Endothelial cell of umbilical vein (primary cell): ENCODE measurements at regions not wholly inside any gene's neighbourhood (a gene's known extent, or its start where the extent isn't known, plus 50 kb on each side); places are given as distances from the start of the nearest gene placed in this dataset.

Source experiments
- EZH2 ChIP-seq: IDR thresholded peaks from 2 replicates; pipeline ENCODE4 v1.6.1; 2012; ENCODE audit warnings: borderline replicate concordance, low read depth, mild to moderate bottlenecking, moderate library complexity, low read length, inconsistent platforms; ENCODE audit not compliant: severe bottlenecking
- FOS ChIP-seq: IDR thresholded peaks from 2 replicates; pipeline ENCODE4 v1.6.1; 2011; ENCODE audit warnings: mild to moderate bottlenecking, low read length, moderate library complexity, borderline replicate concordance; ENCODE audit not compliant: insufficient read depth
- JUN ChIP-seq: IDR thresholded peaks from 2 replicates; pipeline ENCODE4 v1.6.1; 2011; ENCODE audit warnings: borderline replicate concordance, low read depth; ENCODE audit not compliant: insufficient read length, insufficient read depth
- MYC ChIP-seq: IDR thresholded peaks from one replicate; pipeline ENCODE4 v1.6.1; 2011; ENCODE audit warnings: mild to moderate bottlenecking, low read depth, low read length
- POLR2A ChIP-seq: IDR thresholded peaks from 2 replicates; pipeline ENCODE4 v1.6.1; 2012; ENCODE audit warnings: low read depth, mild to moderate bottlenecking, control low read depth, low read length
- POLR2AphosphoS5 ChIP-seq: IDR thresholded peaks from 2 replicates; pipeline ENCODE4 v1.6.1; 2012; ENCODE audit warnings: low read depth, mild to moderate bottlenecking, control low read depth, low read length, moderate library complexity; ENCODE audit not compliant: insufficient read depth
- TF ChIP-seq, protein P1 (sequence below), 2 donors: IDR thresholded peaks; 1 replicate in 1 of 2; 2 replicates in 1 of 2; pipeline ENCODE4 v1.5.1; 2011; ENCODE audit warnings: low read length in 2 of 2, mild to moderate bottlenecking in 2 of 2, moderate library complexity in 2 of 2, control low read depth in 1 of 2, inconsistent platforms in 1 of 2, low read depth in 1 of 2; ENCODE audit not compliant: insufficient read depth in 1 of 2; ENCODE audit errors: extremely low read depth in 1 of 2
- TF ChIP-seq, protein P2 (sequence below): IDR thresholded peaks from 2 replicates; pipeline ENCODE4 v1.6.1; 2011; ENCODE audit not compliant: insufficient read depth, insufficient read length

DNA sequence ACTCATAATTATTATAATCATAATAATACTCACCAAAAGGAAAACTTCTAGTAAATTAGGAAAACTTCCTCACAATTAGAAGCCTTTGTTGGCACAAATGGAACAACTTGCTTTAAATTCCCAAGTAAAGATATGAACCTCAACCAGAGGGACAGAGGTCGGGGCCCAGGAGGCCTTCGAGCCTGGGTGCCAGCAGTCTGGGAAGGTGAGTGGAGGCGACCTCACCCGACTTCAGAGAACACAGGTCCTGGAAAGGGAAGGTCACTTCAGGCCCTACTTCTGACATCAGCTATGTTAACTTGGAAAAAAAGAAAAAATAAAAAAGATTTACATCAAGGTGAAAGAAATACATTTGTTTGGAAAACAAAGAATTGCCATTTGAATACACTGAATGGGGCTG lies 350.0 kb upstream of the MYT1L start:
- TF ChIP-seq POLR2A = no peak
- TF ChIP-seq, protein P1, sequence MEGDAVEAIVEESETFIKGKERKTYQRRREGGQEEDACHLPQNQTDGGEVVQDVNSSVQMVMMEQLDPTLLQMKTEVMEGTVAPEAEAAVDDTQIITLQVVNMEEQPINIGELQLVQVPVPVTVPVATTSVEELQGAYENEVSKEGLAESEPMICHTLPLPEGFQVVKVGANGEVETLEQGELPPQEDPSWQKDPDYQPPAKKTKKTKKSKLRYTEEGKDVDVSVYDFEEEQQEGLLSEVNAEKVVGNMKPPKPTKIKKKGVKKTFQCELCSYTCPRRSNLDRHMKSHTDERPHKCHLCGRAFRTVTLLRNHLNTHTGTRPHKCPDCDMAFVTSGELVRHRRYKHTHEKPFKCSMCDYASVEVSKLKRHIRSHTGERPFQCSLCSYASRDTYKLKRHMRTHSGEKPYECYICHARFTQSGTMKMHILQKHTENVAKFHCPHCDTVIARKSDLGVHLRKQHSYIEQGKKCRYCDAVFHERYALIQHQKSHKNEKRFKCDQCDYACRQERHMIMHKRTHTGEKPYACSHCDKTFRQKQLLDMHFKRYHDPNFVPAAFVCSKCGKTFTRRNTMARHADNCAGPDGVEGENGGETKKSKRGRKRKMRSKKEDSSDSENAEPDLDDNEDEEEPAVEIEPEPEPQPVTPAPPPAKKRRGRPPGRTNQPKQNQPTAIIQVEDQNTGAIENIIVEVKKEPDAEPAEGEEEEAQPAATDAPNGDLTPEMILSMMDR (IDR thresholded peaks at IDR 0.05; ENCODE audit: extremely low read depth in 1 of 2, insufficient read depth in 1 of 2, low read depth in 1 of 2, low read length in 2 of 2) = no peak
- no peak for TF ChIP-seq POLR2AphosphoS5
- TF ChIP-seq, protein P2, sequence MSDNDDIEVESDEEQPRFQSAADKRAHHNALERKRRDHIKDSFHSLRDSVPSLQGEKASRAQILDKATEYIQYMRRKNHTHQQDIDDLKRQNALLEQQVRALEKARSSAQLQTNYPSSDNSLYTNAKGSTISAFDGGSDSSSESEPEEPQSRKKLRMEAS = no peak
- TF ChIP-seq JUN = no peak
- no peak for TF ChIP-seq EZH2
- TF ChIP-seq MYC = no peak
- no peak for TF ChIP-seq FOS
